ENCODE measurements at regions not wholly inside any gene's neighbourhood (a gene's known extent, or its start where the extent isn't known, plus 50 kb on each side); places are given as distances from the start of the nearest gene placed in this dataset.

- H3K9me3 Mint-ChIP-seq = peaks cover 3 to 7% of the 10 kb centered on the region in 2 donors
- no peak overlapping the region for H3K27ac Mint-ChIP-seq
- H3K27me3 Mint-ChIP-seq = peaks cover 10 to 15% of the 10 kb centered on the region in 2 donors
- H3K36me3 Mint-ChIP-seq (ENCODE audit: insufficient read depth) = no peaks in the 10 kb centered on the region
- no peaks in the 10 kb centered on the region for H3K4me1 Mint-ChIP-seq (ENCODE audit: low read depth in 2 of 2)
- DNase-seq = no peak
- no peak for ATAC-seq (replicated peaks)
- H3K4me3 Mint-ChIP-seq = no peak overlapping the region
Observed at GRCh38 chr1:2941907-2942306, 79.4 kb upstream of the ACTRT2 start.

- H3K36me3 Mint-ChIP-seq (ENCODE audit: insufficient read depth) = no peaks in the 10 kb centered on the region
- H3K27me3 Mint-ChIP-seq = peaks cover 10 to 20% of the 10 kb centered on the region in 2 donors
- H3K4me1 Mint-ChIP-seq (ENCODE audit: low read depth in 2 of 2) = no peaks in the 10 kb centered on the region
- no peak overlapping the region for H3K27ac Mint-ChIP-seq
- H3K9me3 Mint-ChIP-seq = peaks cover 3 to 7% of the 10 kb centered on the region in 2 donors
- DNase-seq (no peak), ATAC-seq (replicated peaks) (no peak)
- no peak overlapping the region for H3K4me3 Mint-ChIP-seq
Observed at GRCh38 chr1:2942410-2942809, 78.9 kb upstream of the ACTRT2 start.

GRCh38 chr1:2943686-2944260 is 77.5 kb upstream of the ACTRT2 start:
- Mint-ChIP-seq H3K27me3 (peaks cover 14 to 29% of the 10 kb centered on the region in 2 donors), H3K4me1 (ENCODE audit: low read depth in 2 of 2) (no peaks in the 10 kb centered on the region), H3K9me3 (peaks cover 3 to 7% of the 10 kb centered on the region in 2 donors), H3K36me3 (ENCODE audit: insufficient read depth) (no peaks in the 10 kb centered on the region), H3K4me3 (no peak overlapping the region), H3K27ac (no peak overlapping the region)
- DNase-seq (no peak), ATAC-seq (replicated peaks) (no peak)

- Mint-ChIP-seq H3K9me3 (peaks cover 3 to 7% of the 10 kb centered on the region in 2 donors), H3K27me3 (peaks cover 14 to 29% of the 10 kb centered on the region in 2 donors), H3K4me3 (no peak overlapping the region)
Observed at GRCh38 chr1:2944705-2945104, 76.6 kb upstream of the ACTRT2 start.

GRCh38 chr1:2945821-2946231 is 75.4 kb upstream of the ACTRT2 start:
- ATAC-seq (replicated peaks) (no peak), DNase-seq (no peak)
- H3K36me3 Mint-ChIP-seq (ENCODE audit: insufficient read depth) = no peaks in the 10 kb centered on the region
- H3K27me3 Mint-ChIP-seq = peaks cover 14 to 36% of the 10 kb centered on the region in 2 donors
- no peak overlapping the region for H3K27ac Mint-ChIP-seq
- H3K9me3 Mint-ChIP-seq = peaks cover 3 to 7% of the 10 kb centered on the region in 2 donors
- no peak overlapping the region for H3K4me3 Mint-ChIP-seq
- no peaks in the 10 kb centered on the region for H3K4me1 Mint-ChIP-seq (ENCODE audit: low read depth in 2 of 2)

More at GRCh38 chr1:2944705-2945104, 76.6 kb upstream of the ACTRT2 start:
- Mint-ChIP-seq H3K36me3 (ENCODE audit: insufficient read depth) (no peaks in the 10 kb centered on the region), H3K27ac (no peak overlapping the region), H3K4me1 (ENCODE audit: low read depth in 2 of 2) (no peaks in the 10 kb centered on the region)
- ATAC-seq (replicated peaks) (no peak), DNase-seq (no peak)

- peaks cover 14 to 37% of the 10 kb centered on the region in 2 donors for H3K27me3 Mint-ChIP-seq
- peaks cover 3 to 5% of the 10 kb centered on the region in 2 donors for H3K9me3 Mint-ChIP-seq
- H3K27ac Mint-ChIP-seq = no peak overlapping the region
- no peak for ATAC-seq (replicated peaks)
- H3K36me3 Mint-ChIP-seq (ENCODE audit: insufficient read depth) = no peaks in the 10 kb centered on the region
- H3K4me1 Mint-ChIP-seq (ENCODE audit: low read depth in 2 of 2) = no peaks in the 10 kb centered on the region
- H3K4me3 Mint-ChIP-seq = no peak overlapping the region
- DNase-seq = no peak
Observed at GRCh38 chr1:2946291-2946690, 75.0 kb upstream of the ACTRT2 start.

GRCh38 chr1:2946999-2947690 is 74.1 kb upstream of the ACTRT2 start:
- no peaks in the 10 kb centered on the region for H3K36me3 Mint-ChIP-seq (ENCODE audit: insufficient read depth)
- no peaks in the 10 kb centered on the region for H3K9me3 Mint-ChIP-seq
- H3K27me3 Mint-ChIP-seq = peaks cover 9 to 39% of the 10 kb centered on the region in 2 donors
- H3K4me3 Mint-ChIP-seq = no peak overlapping the region
- ATAC-seq (replicated peaks) (no peak), DNase-seq (no peak)
- H3K27ac Mint-ChIP-seq = no peak overlapping the region
- H3K4me1 Mint-ChIP-seq (ENCODE audit: low read depth in 2 of 2) = no peaks in the 10 kb centered on the region

GRCh38 chr1:2948001-2948750 is 73.1 kb upstream of the ACTRT2 start:
- Mint-ChIP-seq H3K36me3 (ENCODE audit: insufficient read depth) (no peaks in the 10 kb centered on the region), H3K4me3 (no peak overlapping the region), H3K4me1 (ENCODE audit: low read depth in 2 of 2) (no peaks in the 10 kb centered on the region), H3K27ac (no peak overlapping the region), H3K9me3 (peaks cover 0 to 4% of the 10 kb centered on the region in 2 donors), H3K27me3 (peaks cover 9 to 49% of the 10 kb centered on the region in 2 donors)
- DNase-seq (no peak), ATAC-seq (replicated peaks) (no peak)

GRCh38 chr1:2948751-2949680 is 72.3 kb upstream of the ACTRT2 start:
- ATAC-seq (replicated peaks) (no peak), DNase-seq (no peak)
- Mint-ChIP-seq H3K4me3 (no peak overlapping the region), H3K27ac (no peak overlapping the region), H3K27me3 (peaks cover 9 to 50% of the 10 kb centered on the region in 2 donors), H3K9me3 (peaks cover 0 to 5% of the 10 kb centered on the region in 2 donors), H3K4me1 (ENCODE audit: low read depth in 2 of 2) (no peaks in the 10 kb centered on the region), H3K36me3 (ENCODE audit: insufficient read depth) (no peaks in the 10 kb centered on the region)

GRCh38 chr1:2949966-2950925 is 71.0 kb upstream of the ACTRT2 start:
- no peaks in the 10 kb centered on the region for H3K36me3 Mint-ChIP-seq (ENCODE audit: insufficient read depth)
- ATAC-seq (replicated peaks) (no peak), DNase-seq (no peak)
- H3K27me3 Mint-ChIP-seq = peaks cover 9 to 50% of the 10 kb centered on the region in 2 donors
- no peak overlapping the region for H3K27ac Mint-ChIP-seq
- no peak overlapping the region for H3K4me3 Mint-ChIP-seq
- no peaks in the 10 kb centered on the region for H3K4me1 Mint-ChIP-seq (ENCODE audit: low read depth in 2 of 2)
- H3K9me3 Mint-ChIP-seq = peaks cover 0 to 5% of the 10 kb centered on the region in 2 donors

GRCh38 chr1:2950926-2951305 is 70.4 kb upstream of the ACTRT2 start:
- H3K36me3 Mint-ChIP-seq (ENCODE audit: insufficient read depth) = no peaks in the 10 kb centered on the region
- peaks cover 0 to 6% of the 10 kb centered on the region in 2 donors for H3K9me3 Mint-ChIP-seq
- no peak overlapping the region for H3K27ac Mint-ChIP-seq
- DNase-seq (no peak), ATAC-seq (replicated peaks) (no peak)
- no peak overlapping the region for H3K4me3 Mint-ChIP-seq
- H3K27me3 Mint-ChIP-seq = peaks cover 9 to 50% of the 10 kb centered on the region in 2 donors
- no peaks in the 10 kb centered on the region for H3K4me1 Mint-ChIP-seq (ENCODE audit: low read depth in 2 of 2)

GRCh38 chr1:2951856-2952255 is 69.4 kb upstream of the ACTRT2 start:
- peaks cover 0 to 10% of the 10 kb centered on the region in 2 donors for H3K9me3 Mint-ChIP-seq
- H3K4me3 Mint-ChIP-seq = no peak overlapping the region
- no peaks in the 10 kb centered on the region for H3K4me1 Mint-ChIP-seq (ENCODE audit: low read depth in 2 of 2)
- no peaks in the 10 kb centered on the region for H3K36me3 Mint-ChIP-seq (ENCODE audit: insufficient read depth)
- no peak for DNase-seq
- no peak for ATAC-seq (replicated peaks)
- H3K27me3 Mint-ChIP-seq = peaks cover 9 to 46% of the 10 kb centered on the region in 2 donors
- no peak overlapping the region for H3K27ac Mint-ChIP-seq

Measured in effector memory CD8-positive, alpha-beta T cell (primary cell).